HepG2 (cell line): ENCODE measurements at regions not wholly inside any gene's neighbourhood (a gene's known extent, or its start where the extent isn't known, plus 50 kb on each side); places are given as distances from the start of the nearest gene placed in this dataset.
A peak's percentile ranks its signal among the peaks of the same experiment; 100 is the strongest.

Experiments
- ATAC-seq: fragments of 200-7000 bp; cut with Tn5 transposase; 3 replicates; pipeline ENCODE4 v1.9.1; 2020; ENCODE audit warnings: mild to moderate bottlenecking, moderate library complexity
- BruUV-seq: library from RNA; stranded (reverse); fragments of 400-500 nt; replicated peaks from 2 replicates; lab custom pipeline; 2021; lab: Mats Ljungman, UMichigan
- CTCF ChIA-PET: fragments of 300-600 bp; formaldehyde crosslinking; extraction: SDS; loops from one replicate; lab custom pipeline; 2021; ENCODE audit warnings: low total read pairs, inconsistent platforms, low intra/inter-chr PET ratio; lab: Yijun Ruan, JAX
- POLR2A ChIA-PET: fragments of 350-600 bp; sonication (Branson Sonifier 250); formaldehyde crosslinking; loops from one replicate; lab custom pipeline; 2020; ENCODE audit warnings: antibody characterized with exemption, inconsistent platforms; lab: Yijun Ruan, JAX
- DNase-seq: peaks from one replicate; pipeline ENCODE4 v3.0.0-alpha.2; 2015; ENCODE audit warnings: low spot score
- FAIRE-seq: peaks from 3 replicates; lab custom pipeline; 2011; peaks lifted over from hg19 to GRCh38; lab: Jason Lieb, UNC
- H2AFZ ChIP-seq: one replicate; pipeline ENCODE4 v1.6.1; 2011; ENCODE audit warnings: low read length, inconsistent platforms
- H3K27ac ChIP-seq: fragments of 300-600 bp; 3 replicates; pipeline ENCODE4 v1.8.0; 2011; ENCODE audit warnings: mixed run types, mild to moderate bottlenecking, mixed read lengths, low read length, inconsistent platforms; ENCODE audit not compliant: insufficient read depth; ENCODE audit errors: extremely low read length
- H3K27me3 ChIP-seq, 2 experiments: fragments of 200-600 bp in 1 of 2; 2 replicates in 1 of 2; 3 replicates in 1 of 2; pipeline versions ENCODE4 v1.6.0 to v1.8.0; 2011; ENCODE audit warnings: low read length in 2 of 2, mild to moderate bottlenecking in 2 of 2, moderate library complexity in 2 of 2, inconsistent platforms in 1 of 2; ENCODE audit not compliant: insufficient read depth in 2 of 2, control insufficient read depth in 1 of 2
- H3K36me3 ChIP-seq, 2 experiments: fragments of 200-600 bp in 1 of 2; replicated peaks in 1 of 2; 2 replicates in 1 of 2; 3 replicates in 1 of 2; pipeline versions ENCODE4 v1.5.1 to v1.8.0; 2011; ENCODE audit warnings: low read length in 2 of 2, inconsistent platforms in 1 of 2; ENCODE audit not compliant: insufficient read depth in 2 of 2, control insufficient read depth in 1 of 2
- H3K4me1 ChIP-seq: 2 replicates; pipeline ENCODE4 v1.5.1; 2012; ENCODE audit warnings: low read length, inconsistent platforms; ENCODE audit not compliant: insufficient read depth
- H3K4me2 ChIP-seq: 2 replicates; pipeline ENCODE4 v1.6.0; 2011; ENCODE audit warnings: low read depth, low read length, inconsistent platforms
- H3K4me3 ChIP-seq, 3 experiments: fragments of 200-600 bp in 1 of 3; sonication (generic), shearing (Covaris generic) in 1 of 3; replicated peaks in 1 of 3; 2 replicates each; pipeline ENCODE4 v1.5.1; 2011 to 2016; ENCODE audit warnings: low read length in 3 of 3, inconsistent platforms in 2 of 3, low read depth in 2 of 3, mild to moderate bottlenecking in 2 of 3, control low read depth in 1 of 3, mixed read lengths in 1 of 3; ENCODE audit not compliant: insufficient read depth in 1 of 3
- H3K79me2 ChIP-seq: one replicate; pipeline ENCODE4 v1.6.1; 2011; ENCODE audit warnings: low read length, inconsistent platforms; ENCODE audit not compliant: insufficient read depth
- H3K9ac ChIP-seq: 2 replicates; pipeline ENCODE4 v1.6.0; 2011; ENCODE audit warnings: mild to moderate bottlenecking, low read depth, low read length, inconsistent platforms; ENCODE audit not compliant: insufficient read depth
- H3K9me3 ChIP-seq: 2 replicates; pipeline ENCODE4 v1.5.1; 2012; ENCODE audit warnings: mild to moderate bottlenecking, low read length
- H4K20me1 ChIP-seq: 2 replicates; pipeline ENCODE4 v1.6.0; 2011; ENCODE audit warnings: inconsistent platforms, mild to moderate bottlenecking, low read length, moderate library complexity; ENCODE audit not compliant: insufficient read depth
- DMTF1 ChIP-seq: sonication (generic); formaldehyde crosslinking; IDR thresholded peaks from 2 replicates; pipeline ENCODE4 v1.4.0; 2020; ENCODE audit warnings: mild to moderate bottlenecking, missing genetic modification reagents
- RAD21 ChIP-seq: fragments of 450-650 bp; formaldehyde crosslinking; IDR thresholded peaks from 2 replicates; pipeline ENCODE4 v1.5.0; 2020; ENCODE audit warnings: mild to moderate bottlenecking
- SMC3 ChIP-seq: IDR thresholded peaks from 2 replicates; pipeline ENCODE4 v1.6.1; 2011; ENCODE audit warnings: low read length, improper control_type of control experiment
- STAG1 ChIP-seq: sonication (generic); formaldehyde crosslinking; IDR thresholded peaks from 2 replicates; pipeline ENCODE4 v1.4.0; 2020; ENCODE audit warnings: missing genetic modification reagents
- WGBS: methylation state at CpG from one replicate; pipeline ENCODE4 v1.1.6; 2017; ENCODE audit warnings: low lambda C conversion rate; 5-methylcytosine and 5-hydroxymethylcytosine counted together
- in situ Hi-C: cut with HindIII; loops from 2 replicates; pipeline ENCODE4 v1.10.0; 2017; ENCODE audit warnings: low pct_unique_long_range_greater_than_20kb; ENCODE audit not compliant: extremely low pct_ligation_motif_present
- intact Hi-C: fragments of 100-400 bp; cut with micrococcal nuclease; formaldehyde crosslinking; loops from one replicate; pipeline ENCODE4 v1.10.0; 2022; ENCODE audit not compliant: unreplicated experiment
- TF ChIP-seq, protein P1 (sequence below): sonication (generic); formaldehyde crosslinking; IDR thresholded peaks from 2 replicates; pipeline ENCODE4 v1.5.0; 2020; ENCODE audit warnings: mild to moderate bottlenecking, missing genetic modification reagents, moderate library complexity
- TF ChIP-seq, protein P2 (sequence below): IDR thresholded peaks from 2 replicates; pipeline ENCODE4 v1.6.1; 2012; ENCODE audit warnings: low read depth, low read length, improper control_type of control experiment

GRCh38 chr14:76710056-76711010, 50.9 kb upstream of the VASH1 start:
- WGBS, result 21% methylated on average over 13 of the region's 13 CpGs
- Histone ChIP-seq H3K9me3 (no peaks in the 10 kb centered on the region), H3K4me2 (no peak overlapping the region), H3K4me1 (no peaks in the 10 kb centered on the region), H3K4me3 (no peak overlapping the region), H3K27me3 (peaks cover 0 to 4% of the 10 kb centered on the region in 2 experiments; a peak in 2 of 5 replicates), H3K36me3 (no peaks in the 10 kb centered on the region), H3K9ac (no peak overlapping the region), H4K20me1 (no peaks in the 10 kb centered on the region), H3K27ac (no peak overlapping the region), H2AFZ (peak overlapping the region; percentile 37), H3K79me2 (no peaks in the 10 kb centered on the region)
- intact Hi-C loops (loop anchor here (1.0 kb wide), 1 partner anchor 75 kb away; no protein-coding TSS in a partner anchor), in situ Hi-C loops (loop anchor here (5.0 kb wide), 1 partner anchor 72 kb away; no protein-coding TSS in a partner anchor)
- ATAC-seq, result peak; percentile 26; the same call in 1 of the 3 replicates
- POLR2A ChIA-PET, result interaction anchor here (1.3 kb wide), 1 partner anchor 75 kb away, joined by 3 read pairs; no protein-coding TSS in a partner anchor
- TF ChIP-seq, protein P1, sequence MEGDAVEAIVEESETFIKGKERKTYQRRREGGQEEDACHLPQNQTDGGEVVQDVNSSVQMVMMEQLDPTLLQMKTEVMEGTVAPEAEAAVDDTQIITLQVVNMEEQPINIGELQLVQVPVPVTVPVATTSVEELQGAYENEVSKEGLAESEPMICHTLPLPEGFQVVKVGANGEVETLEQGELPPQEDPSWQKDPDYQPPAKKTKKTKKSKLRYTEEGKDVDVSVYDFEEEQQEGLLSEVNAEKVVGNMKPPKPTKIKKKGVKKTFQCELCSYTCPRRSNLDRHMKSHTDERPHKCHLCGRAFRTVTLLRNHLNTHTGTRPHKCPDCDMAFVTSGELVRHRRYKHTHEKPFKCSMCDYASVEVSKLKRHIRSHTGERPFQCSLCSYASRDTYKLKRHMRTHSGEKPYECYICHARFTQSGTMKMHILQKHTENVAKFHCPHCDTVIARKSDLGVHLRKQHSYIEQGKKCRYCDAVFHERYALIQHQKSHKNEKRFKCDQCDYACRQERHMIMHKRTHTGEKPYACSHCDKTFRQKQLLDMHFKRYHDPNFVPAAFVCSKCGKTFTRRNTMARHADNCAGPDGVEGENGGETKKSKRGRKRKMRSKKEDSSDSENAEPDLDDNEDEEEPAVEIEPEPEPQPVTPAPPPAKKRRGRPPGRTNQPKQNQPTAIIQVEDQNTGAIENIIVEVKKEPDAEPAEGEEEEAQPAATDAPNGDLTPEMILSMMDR (CRISPR knock-in tag), result peak; percentile 76
- TF ChIP-seq SMC3, result peak; percentile 55
- TF ChIP-seq DMTF1 (CRISPR knock-in tag), result no peak
- TF ChIP-seq, protein P2, sequence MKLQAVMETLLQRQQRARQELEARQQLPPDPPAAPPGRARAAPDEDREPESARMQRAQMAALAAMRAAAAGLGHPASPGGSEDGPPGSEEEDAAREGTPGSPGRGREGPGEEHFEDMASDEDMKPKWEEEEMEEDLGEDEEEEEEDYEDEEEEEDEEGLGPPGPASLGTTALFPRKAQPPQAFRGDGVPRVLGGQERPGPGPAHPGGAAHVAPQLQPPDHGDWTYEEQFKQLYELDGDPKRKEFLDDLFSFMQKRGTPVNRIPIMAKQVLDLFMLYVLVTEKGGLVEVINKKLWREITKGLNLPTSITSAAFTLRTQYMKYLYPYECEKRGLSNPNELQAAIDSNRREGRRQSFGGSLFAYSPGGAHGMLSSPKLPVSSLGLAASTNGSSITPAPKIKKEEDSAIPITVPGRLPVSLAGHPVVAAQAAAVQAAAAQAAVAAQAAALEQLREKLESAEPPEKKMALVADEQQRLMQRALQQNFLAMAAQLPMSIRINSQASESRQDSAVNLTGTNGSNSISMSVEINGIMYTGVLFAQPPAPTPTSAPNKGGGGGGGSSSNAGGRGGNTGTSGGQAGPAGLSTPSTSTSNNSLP, result peak; percentile 36; the same call in 1 of the 2 replicates
- peak; percentile 55 for TF ChIP-seq STAG1
- TF ChIP-seq RAD21, result peak; percentile 54; the same call in 1 of the 2 replicates
- DNase-seq, result peak; percentile 28
- BruUV-seq, result no TSS peak
- CTCF ChIA-PET, result interaction anchor here (0.9 to 2.5 kb wide), 4 partner anchors 66 to 165 kb away, joined by 3 to 38 read pairs (median 6); no protein-coding TSS in a partner anchor
- peak; percentile 82 for FAIRE-seq
